ENCODE measurements at regions not wholly inside any gene's neighbourhood (a gene's known extent, or its start where the extent isn't known, plus 50 kb on each side); places are given as distances from the start of the nearest gene placed in this dataset.

GRCh38 chr10:3996697-3997096, 211.7 kb upstream of the KLF6 start:
- TF ChIP-seq EZH2phosphoT487 (IDR thresholded peaks at IDR 0.05; ENCODE audit: insufficient read depth, low read depth) (no peak), EZH2 (IDR thresholded peaks at IDR 0.05; ENCODE audit: insufficient read depth, poor library complexity, severe bottlenecking) (no peak)
